K562 (cell line): ENCODE measurements at regions not wholly inside any gene's neighbourhood (a gene's known extent, or its start where the extent isn't known, plus 50 kb on each side); places are given as distances from the start of the nearest gene placed in this dataset.
A peak's percentile ranks its signal among the peaks of the same experiment; 100 is the strongest.

ENCODE experiments used
- ATAC-seq: fragments of 200-7000 bp; cut with Tn5 transposase; 3 replicates; pipeline ENCODE4 v1.9.1; 2020; ENCODE audit warnings: moderate library complexity
- BruUV-seq: library from RNA; stranded (reverse); fragments of 400-500 nt; replicated peaks from 2 replicates; lab custom pipeline; 2021; lab: Mats Ljungman, UMichigan
- CTCF ChIA-PET: fragments of 300-600 bp; formaldehyde crosslinking; extraction: SDS; loops from one replicate; lab custom pipeline; 2021; ENCODE audit warnings: low intra/inter-chr PET ratio; lab: Yijun Ruan, JAX
- POLR2A ChIA-PET: fragments of 300-600, 350-650 bp; sonication (Branson Sonifier 250); formaldehyde crosslinking; extraction: SDS; loops from one replicate; lab custom pipeline; 2021; ENCODE audit warnings: antibody characterized with exemption, inconsistent platforms; lab: Yijun Ruan, JAX
- DNase-seq, 4 experiments: peaks; one replicate each; pipeline versions ENCODE4 v3.0.0 to v3.0.0-alpha.2; 2011 to 2018; ENCODE audit warnings: low spot score in 3 of 4, mixed read lengths in 3 of 4; ENCODE audit errors: extremely low read depth in 1 of 4
- FAIRE-seq: peaks from 2 replicates; lab custom pipeline; 2011; peaks lifted over from hg19 to GRCh38; lab: Jason Lieb, UNC
- H2AFZ ChIP-seq: 2 replicates; pipeline ENCODE4 v1.6.0; 2011; ENCODE audit warnings: low read depth, low read length, control low read depth, inconsistent platforms
- H3K27ac ChIP-seq: fragments of 200-600 bp; 3 replicates; pipeline ENCODE4 v1.8.0; 2011; ENCODE audit warnings: low read depth, mild to moderate bottlenecking, control low read depth, inconsistent platforms, low read length, moderate library complexity, mixed read lengths; ENCODE audit errors: extremely low read depth
- H3K27me3 ChIP-seq, 2 experiments: fragments of 300-600 bp in 1 of 2; 2 replicates in 1 of 2; 3 replicates in 1 of 2; pipeline versions ENCODE4 v1.6.0 to v1.8.0; 2011; ENCODE audit warnings: inconsistent platforms in 2 of 2, low read length in 2 of 2, mild to moderate bottlenecking in 1 of 2, mixed read lengths in 1 of 2, moderate library complexity in 1 of 2; ENCODE audit not compliant: control insufficient read depth in 2 of 2, insufficient read depth in 2 of 2
- H3K36me3 ChIP-seq: fragments of 300-600 bp; 3 replicates; pipeline ENCODE4 v1.8.0; 2011; ENCODE audit warnings: mild to moderate bottlenecking, low read length, inconsistent platforms; ENCODE audit not compliant: control insufficient read depth, insufficient read depth
- H3K4me1 ChIP-seq, 2 experiments: fragments of 200-600 bp in 1 of 2; replicated peaks in 1 of 2; 2 replicates in 1 of 2; 3 replicates in 1 of 2; pipeline versions ENCODE4 v1.5.1 to v1.8.0; 2011; ENCODE audit warnings: inconsistent platforms in 2 of 2, low read length in 2 of 2, mild to moderate bottlenecking in 1 of 2, mixed read lengths in 1 of 2, moderate library complexity in 1 of 2; ENCODE audit not compliant: control insufficient read depth in 2 of 2, insufficient read depth in 2 of 2
- H3K4me2 ChIP-seq: 2 replicates; pipeline ENCODE4 v1.6.1; 2011; ENCODE audit warnings: low read length, control low read depth, inconsistent platforms, mixed read lengths; ENCODE audit not compliant: insufficient read depth
- H3K4me3 ChIP-seq: fragments of 200-600 bp; sonication (generic), shearing (Covaris generic); 2 replicates; pipeline ENCODE4 v1.5.1; 2016; ENCODE audit warnings: control low read depth, inconsistent platforms
- H3K79me2 ChIP-seq: fragments of 200-600 bp; 3 replicates; pipeline ENCODE4 v1.8.0; 2011; ENCODE audit warnings: low read length, inconsistent platforms; ENCODE audit not compliant: control insufficient read depth, insufficient read depth
- H3K9ac ChIP-seq, 2 experiments: 2 replicates each; pipeline versions ENCODE4 v1.6.0 to v1.6.1; 2011; ENCODE audit warnings: low read depth in 2 of 2, low read length in 2 of 2, control low read depth in 1 of 2, inconsistent platforms in 1 of 2, mild to moderate bottlenecking in 1 of 2, mixed read lengths in 1 of 2; ENCODE audit not compliant: insufficient read depth in 1 of 2
- H3K9me1 ChIP-seq: one replicate; pipeline ENCODE4 v1.6.0; 2011; ENCODE audit warnings: inconsistent platforms, mild to moderate bottlenecking, low read length, moderate library complexity; ENCODE audit not compliant: control insufficient read depth, insufficient read depth
- H3K9me3 ChIP-seq: replicated peaks from 2 replicates; pipeline ENCODE4 v1.5.1; 2011; ENCODE audit warnings: low read depth, low read length, inconsistent platforms; ENCODE audit not compliant: control insufficient read depth, insufficient read depth
- H4K20me1 ChIP-seq: replicated peaks from 2 replicates; pipeline ENCODE4 v1.6.1; 2011; ENCODE audit warnings: low read length, inconsistent platforms, mixed read lengths; ENCODE audit not compliant: control insufficient read depth, insufficient read depth
- HDAC6 ChIP-seq: IDR thresholded peaks from 2 replicates; pipeline ENCODE4 v1.6.1; 2012; ENCODE audit warnings: low read depth, mild to moderate bottlenecking, control low read depth, inconsistent platforms, low read length, moderate library complexity
- KDM5B ChIP-seq: fragments of 200-600 bp; sonication (generic); IDR thresholded peaks from 2 replicates; pipeline ENCODE4 v1.6.1; 2012; ENCODE audit warnings: low read depth, mild to moderate bottlenecking, moderate library complexity, low read length, control low read depth, inconsistent platforms; ENCODE audit not compliant: insufficient replicate concordance
- SREBF1 ChIP-seq: fragments of 150-350 bp; IDR thresholded peaks from 2 replicates; pipeline ENCODE4 v1.6.1; 2014; ENCODE audit warnings: antibody characterized with exemption, low read depth, low read length, borderline replicate concordance
- ZBTB5 ChIP-seq: fragments of 450-650 bp; IDR thresholded peaks from 2 replicates; pipeline ENCODE4 v1.6.1; 2017; ENCODE audit warnings: antibody characterized with exemption
- ZEB2 ChIP-seq: fragments of 450-650 bp; IDR thresholded peaks from 2 replicates; pipeline ENCODE4 v1.6.1; 2016
- ZNF12 ChIP-seq: sonication (generic); formaldehyde crosslinking; IDR thresholded peaks from 2 replicates; pipeline ENCODE4 v1.4.0; 2020; ENCODE audit warnings: mild to moderate bottlenecking, missing genetic modification reagents
- ZNF76 ChIP-seq: fragments of 250-450 bp; sonication (Bioruptor Pico); IDR thresholded peaks from 2 replicates; pipeline ENCODE4 v1.4.0; 2020; ENCODE audit warnings: mild to moderate bottlenecking, moderate library complexity, borderline replicate concordance
- WGBS: fragments of 100-300 bp; shearing (Covaris generic); methylation state at CpG from one replicate; pipeline ENCODE4 v1.1.6; 2016; ENCODE audit warnings: low coverage, mixed read lengths; ENCODE audit not compliant: insufficient coverage; ENCODE audit errors: missing lambda C conversion rate; 5-methylcytosine and 5-hydroxymethylcytosine counted together
- in situ Hi-C: fragments of 300-500 bp; cut with MboI; formaldehyde crosslinking; loops from 4 replicates; pipeline ENCODE4 v1.15.0; 2018; ENCODE audit warnings: inconsistent platforms, mixed read lengths
- intact Hi-C: fragments of 100-400 bp; cut with micrococcal nuclease; formaldehyde crosslinking; loops from 2 replicates; pipeline ENCODE4 v1.14.2; 2022

DNA sequence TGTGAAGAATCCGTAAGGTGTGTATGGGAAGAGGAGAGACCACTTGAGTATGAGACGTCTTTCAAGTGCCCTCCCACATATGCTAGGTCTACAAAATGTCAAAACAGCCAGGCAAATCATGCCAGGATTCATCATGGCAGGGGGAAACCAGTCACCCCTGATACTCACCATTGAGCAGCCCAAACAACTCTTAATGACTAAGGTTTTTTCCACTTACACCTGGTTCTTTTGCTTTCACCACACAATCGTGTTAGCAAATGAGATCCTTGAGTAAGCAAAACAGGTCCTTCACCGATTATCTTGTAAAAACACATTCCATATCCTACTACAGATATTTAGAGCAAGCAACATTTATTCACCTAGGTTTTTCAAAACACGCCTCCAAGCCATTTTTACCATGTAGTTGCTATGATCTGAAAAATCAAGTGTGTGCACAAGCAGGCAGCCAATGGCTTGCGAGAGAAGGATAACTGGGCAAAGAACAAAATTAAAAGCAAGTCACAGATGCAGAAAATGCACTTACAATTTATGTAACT, 177.5 kb upstream of the LPP start (continued):
- TF ChIP-seq HDAC6 (no peak), ZNF76 (no peak)
- TF ChIP-seq, all 486 proteins: peak for 0

DNA sequence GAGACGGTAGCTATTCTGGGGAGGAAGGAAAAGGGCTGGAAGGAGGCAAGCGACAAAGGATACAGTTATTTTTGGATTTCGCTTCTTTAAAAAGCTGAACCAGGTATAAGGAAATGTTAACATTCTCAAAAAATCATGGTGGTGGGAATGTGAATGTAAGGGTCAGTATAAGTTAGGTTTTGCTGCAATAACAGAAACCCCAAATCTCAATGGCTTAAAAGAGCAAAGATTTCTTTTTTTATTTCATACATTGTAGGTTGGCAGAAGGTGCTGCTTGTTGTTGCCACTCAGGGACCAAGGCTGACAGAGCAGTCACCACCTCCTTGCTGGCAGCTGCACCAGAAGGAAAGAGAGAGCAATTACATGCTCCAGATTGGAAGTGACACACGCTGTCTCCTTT, 176.3 kb upstream of the LPP start:
- FAIRE-seq: no peak
- ATAC-seq: no peak

More for the DNA sequence above, 176.3 kb upstream of the LPP start:
- Histone ChIP-seq H3K4me1 (no peaks in the 10 kb centered on the region), H4K20me1 (no peaks in the 10 kb centered on the region), H3K79me2 (no peaks in the 10 kb centered on the region), H3K4me3 (no peak overlapping the region), H3K27ac (no peak overlapping the region), H3K36me3 (no peaks in the 10 kb centered on the region), H3K9ac (no peak overlapping the region), H3K9me3 (no peaks in the 10 kb centered on the region), H2AFZ (no peak overlapping the region), H3K4me2 (no peak overlapping the region), H3K9me1 (no peaks in the 10 kb centered on the region), H3K27me3 (peaks cover 0 to 6% of the 10 kb centered on the region in 2 experiments; a peak in 1 of 5 replicates)
- POLR2A ChIA-PET: interaction anchor here (0.7 to 1.3 kb wide), 2 partner anchors 9 to 237 kb away, joined by 3 to 4 read pairs; no protein-coding TSS in a partner anchor
- no peak for DNase-seq
- 2% methylated on average over 4 of the region's 4 CpGs for WGBS
- in situ Hi-C loops (no loop called here), intact Hi-C loops (no loop called here)
- TF ChIP-seq ZBTB5 (no peak), ZNF12 (CRISPR knock-in tag) (peak; percentile 91), ZEB2 (no peak), KDM5B (no peak), SREBF1 (no peak)
- CTCF ChIA-PET: no interaction called here
- no TSS peak for BruUV-seq
